ENCODE measurements at regions not wholly inside any gene's neighbourhood (a gene's known extent, or its start where the extent isn't known, plus 50 kb on each side); places are given as distances from the start of the nearest gene placed in this dataset.

DNA sequence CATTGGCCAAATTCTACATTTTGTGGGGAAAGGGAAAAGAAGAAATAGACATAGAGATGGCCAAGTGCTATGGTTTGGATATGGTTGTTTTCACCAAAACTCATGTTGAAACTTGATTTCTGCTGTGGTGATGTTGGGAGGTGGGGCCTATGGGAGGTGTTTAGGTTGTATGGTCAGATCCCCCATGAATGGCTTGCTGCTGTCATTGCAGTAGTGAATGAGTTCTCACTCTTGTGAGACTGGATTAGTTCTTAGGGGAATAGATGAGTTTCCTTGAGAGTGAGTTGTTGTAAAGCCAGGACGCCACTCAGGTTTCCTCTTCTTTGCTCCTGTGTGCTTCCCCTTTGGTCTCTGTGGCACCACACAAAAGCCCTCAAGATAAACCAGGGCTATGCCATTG is 242.6 kb upstream of the RFC3 start:
- DNase-seq (ENCODE audit: extremely low read depth, low read depth), result no peak
- TF ChIP-seq, protein P1, sequence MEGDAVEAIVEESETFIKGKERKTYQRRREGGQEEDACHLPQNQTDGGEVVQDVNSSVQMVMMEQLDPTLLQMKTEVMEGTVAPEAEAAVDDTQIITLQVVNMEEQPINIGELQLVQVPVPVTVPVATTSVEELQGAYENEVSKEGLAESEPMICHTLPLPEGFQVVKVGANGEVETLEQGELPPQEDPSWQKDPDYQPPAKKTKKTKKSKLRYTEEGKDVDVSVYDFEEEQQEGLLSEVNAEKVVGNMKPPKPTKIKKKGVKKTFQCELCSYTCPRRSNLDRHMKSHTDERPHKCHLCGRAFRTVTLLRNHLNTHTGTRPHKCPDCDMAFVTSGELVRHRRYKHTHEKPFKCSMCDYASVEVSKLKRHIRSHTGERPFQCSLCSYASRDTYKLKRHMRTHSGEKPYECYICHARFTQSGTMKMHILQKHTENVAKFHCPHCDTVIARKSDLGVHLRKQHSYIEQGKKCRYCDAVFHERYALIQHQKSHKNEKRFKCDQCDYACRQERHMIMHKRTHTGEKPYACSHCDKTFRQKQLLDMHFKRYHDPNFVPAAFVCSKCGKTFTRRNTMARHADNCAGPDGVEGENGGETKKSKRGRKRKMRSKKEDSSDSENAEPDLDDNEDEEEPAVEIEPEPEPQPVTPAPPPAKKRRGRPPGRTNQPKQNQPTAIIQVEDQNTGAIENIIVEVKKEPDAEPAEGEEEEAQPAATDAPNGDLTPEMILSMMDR (IDR thresholded peaks at IDR 0.05; ENCODE audit: low read depth, low read length), result no peak

DNA sequence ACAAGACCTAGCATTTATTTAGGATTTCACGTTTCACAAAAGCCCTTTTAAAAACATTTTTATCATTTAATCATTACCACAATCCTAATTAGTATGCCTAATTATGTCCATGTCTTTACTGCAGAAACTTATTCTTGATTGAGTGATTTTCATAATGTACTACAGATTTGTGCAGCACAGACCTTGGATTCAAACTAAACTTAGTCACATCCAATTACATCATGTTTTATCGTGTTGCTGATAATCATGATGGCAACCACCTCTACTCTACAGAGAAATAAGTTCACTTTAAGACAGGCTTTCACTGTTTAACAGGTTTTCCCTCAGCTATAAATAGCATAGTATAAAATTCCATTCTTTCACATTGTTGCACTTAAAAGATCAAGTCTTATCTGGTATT is 240.9 kb upstream of the RFC3 start:
- no peak for DNase-seq (ENCODE audit: extremely low read depth, low read depth)
- TF ChIP-seq, protein P1 (IDR thresholded peaks at IDR 0.05; ENCODE audit: low read depth, low read length), result no peak

DNA sequence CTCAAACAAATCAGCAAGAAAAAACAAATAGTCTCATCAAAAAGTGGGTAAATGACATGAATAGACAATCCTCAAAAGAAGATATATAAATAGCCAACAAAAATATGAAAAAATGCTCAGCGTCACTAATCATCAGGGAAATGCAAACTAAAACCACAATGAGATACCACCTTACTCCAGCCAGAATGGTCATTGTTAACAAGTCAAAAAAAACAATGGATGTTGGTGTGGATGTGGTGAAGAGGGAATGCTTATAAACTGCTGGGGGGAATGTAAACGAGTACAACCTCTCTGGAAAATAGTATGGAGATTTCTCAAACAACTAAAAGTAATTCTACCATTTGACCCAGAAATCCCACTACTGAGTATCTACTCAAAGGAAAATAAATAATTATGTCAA is 239.2 kb upstream of the RFC3 start:
- DNase-seq (ENCODE audit: extremely low read depth, low read depth), result no peak
- TF ChIP-seq, protein P1 (IDR thresholded peaks at IDR 0.05; ENCODE audit: low read depth, low read length), result no peak

DNA sequence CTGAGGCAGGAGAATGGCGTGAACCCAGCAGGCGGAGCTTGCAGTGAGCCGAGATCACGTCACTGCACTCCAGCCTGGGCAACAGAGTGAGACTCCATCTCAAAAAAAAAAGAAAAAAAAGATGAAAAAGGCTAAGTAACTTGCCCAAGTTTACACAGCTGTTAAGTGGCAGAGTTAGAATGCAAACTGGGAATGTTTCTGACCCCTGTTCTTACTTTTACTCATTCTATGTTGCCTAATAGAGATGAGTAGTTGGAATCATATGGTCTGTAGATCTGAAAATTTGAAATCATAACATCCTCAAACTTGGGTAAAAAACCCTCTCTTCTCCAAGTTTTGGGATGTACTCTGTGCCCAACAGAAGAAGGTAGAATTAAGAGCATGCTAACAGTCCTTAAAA is 235.8 kb upstream of the RFC3 start:
- DNase-seq (ENCODE audit: extremely low read depth, low read depth), result no peak
- TF ChIP-seq, protein P1 (IDR thresholded peaks at IDR 0.05; ENCODE audit: low read depth, low read length), result no peak

GRCh38 chr13:33583398-33583797 is 234.6 kb upstream of the RFC3 start:
- DNase-seq (ENCODE audit: extremely low read depth, low read depth), result no peak
- TF ChIP-seq, protein P1 (IDR thresholded peaks at IDR 0.05; ENCODE audit: low read depth, low read length), result no peak

- TF ChIP-seq, protein P1 (IDR thresholded peaks at IDR 0.05; ENCODE audit: low read depth, low read length), result no peak
- DNase-seq (ENCODE audit: extremely low read depth, low read depth), result no peak
Measured at GRCh38 chr13:33590936-33591335, 227.0 kb upstream of the RFC3 start.

DNA sequence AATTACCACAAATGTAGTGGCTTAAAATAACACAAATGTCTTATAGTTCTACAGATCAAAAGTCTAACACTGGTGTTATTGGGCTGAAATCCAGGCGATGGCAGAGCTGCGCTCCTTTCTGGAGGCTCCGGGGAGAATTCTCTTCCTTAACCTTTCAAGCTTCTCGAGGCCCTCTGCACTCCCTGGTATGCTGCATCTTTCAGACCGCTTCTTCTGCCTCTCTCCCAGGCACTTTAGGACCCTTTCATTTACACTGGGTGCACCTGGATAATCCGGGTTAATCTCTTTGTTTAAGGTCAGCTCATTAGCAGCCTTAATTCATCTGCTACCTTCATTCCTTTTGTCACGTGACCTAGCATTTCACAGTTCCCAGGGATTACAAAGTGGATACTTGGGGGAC is 211.3 kb upstream of the RFC3 start:
- no peak for DNase-seq (ENCODE audit: extremely low read depth, low read depth)
- TF ChIP-seq, protein P1 (IDR thresholded peaks at IDR 0.05; ENCODE audit: low read depth, low read length), result no peak
